ENCODE measurements at regions not wholly inside any gene's neighbourhood (a gene's known extent, or its start where the extent isn't known, plus 50 kb on each side); places are given as distances from the start of the nearest gene placed in this dataset.

- TF ChIP-seq CHD7 (IDR thresholded peaks at IDR 0.05; ENCODE audit: insufficient replicate concordance, low read length) (no peak), E2F6 (IDR thresholded peaks at IDR 0.05) (no peak), BACH1 (IDR thresholded peaks at IDR 0.05; ENCODE audit: low read length) (no peak), SIRT6 (IDR thresholded peaks at IDR 0.05; ENCODE audit: low read length) (no peak), RNF2 (IDR thresholded peaks at IDR 0.05; ENCODE audit: borderline replicate concordance, low read depth, low read length, missing control alignments, poor library complexity, severe bottlenecking) (no peak), KDM5A (IDR thresholded peaks at IDR 0.05; ENCODE audit: low read length) (no peak)
Measured at GRCh38 chr3:17874636-17875035, 132.2 kb upstream of the TBC1D5 start (continued).

Data from H1 (cell line).